Astrocyte (in vitro differentiated cells and primary cell): ENCODE measurements at regions not wholly inside any gene's neighbourhood (a gene's known extent, or its start where the extent isn't known, plus 50 kb on each side); places are given as distances from the start of the nearest gene placed in this dataset.

Source experiments
- DNase-seq: peaks from one replicate; pipeline ENCODE4 v3.0.0-alpha.2; 2010; ENCODE audit warnings: low read depth
- FAIRE-seq: peaks from 2 replicates; lab custom pipeline; 2011; peaks lifted over from hg19 to GRCh38; lab: Jason Lieb, UNC
- H2AFZ ChIP-seq: 2 replicates; pipeline ENCODE4 v1.6.0; 2012; ENCODE audit warnings: low read depth, low read length, inconsistent platforms
- H3K27ac ChIP-seq: 2 replicates; pipeline ENCODE4 v1.5.1; 2011; ENCODE audit warnings: low read depth, low read length, inconsistent platforms
- H3K27me3 ChIP-seq: 2 replicates; pipeline ENCODE4 v1.6.0; 2011; ENCODE audit warnings: low read length, inconsistent platforms; ENCODE audit not compliant: insufficient read depth
- H3K36me3 ChIP-seq: 2 replicates; pipeline ENCODE4 v1.5.1; 2011; ENCODE audit warnings: low read length, inconsistent platforms; ENCODE audit not compliant: insufficient read depth
- H3K4me1 ChIP-seq: 2 replicates; pipeline ENCODE4 v1.5.1; 2011; ENCODE audit warnings: low read length, inconsistent platforms; ENCODE audit not compliant: insufficient read depth
- H3K4me2 ChIP-seq: 2 replicates; pipeline ENCODE4 v1.6.0; 2012; ENCODE audit warnings: low read length, inconsistent platforms
- H3K4me3 ChIP-seq: 2 replicates; pipeline ENCODE4 v1.5.1; 2011; ENCODE audit warnings: low read depth, mild to moderate bottlenecking, low read length, inconsistent platforms; ENCODE audit not compliant: insufficient read depth
- H3K79me2 ChIP-seq: 2 replicates; pipeline ENCODE4 v1.6.0; 2012; ENCODE audit warnings: mild to moderate bottlenecking, low read length, inconsistent platforms; ENCODE audit not compliant: insufficient read depth
- H3K9ac ChIP-seq: 2 replicates; pipeline ENCODE4 v1.6.0; 2012; ENCODE audit warnings: mild to moderate bottlenecking, low read length, inconsistent platforms
- H3K9me3 ChIP-seq: 2 replicates; pipeline ENCODE4 v1.5.1; 2012; ENCODE audit warnings: low read depth, mild to moderate bottlenecking, low read length, inconsistent platforms; ENCODE audit not compliant: insufficient read depth
- H4K20me1 ChIP-seq: 2 replicates; pipeline ENCODE4 v1.6.0; 2012; ENCODE audit warnings: low read length, inconsistent platforms; ENCODE audit not compliant: insufficient read depth
- H3K27ac Mint-ChIP-seq: one replicate; pipeline ENCODE4 v1.8.0; 2021; ENCODE audit warnings: mild to moderate bottlenecking, mixed read lengths; ENCODE audit not compliant: unreplicated experiment
- H3K27me3 Mint-ChIP-seq: one replicate; pipeline ENCODE4 v1.8.0; 2021; ENCODE audit warnings: low read depth, mixed read lengths; ENCODE audit not compliant: unreplicated experiment
- H3K36me3 Mint-ChIP-seq: one replicate; pipeline ENCODE4 v1.8.0; 2021; ENCODE audit warnings: low read depth, mixed read lengths; ENCODE audit not compliant: unreplicated experiment
- H3K4me1 Mint-ChIP-seq: one replicate; pipeline ENCODE4 v1.8.0; 2021; ENCODE audit warnings: low read depth, mixed read lengths; ENCODE audit not compliant: unreplicated experiment
- H3K4me3 Mint-ChIP-seq: one replicate; pipeline ENCODE4 v1.8.0; 2021; ENCODE audit warnings: mild to moderate bottlenecking, moderate library complexity, mixed read lengths; ENCODE audit not compliant: unreplicated experiment
- H3K9me3 Mint-ChIP-seq: one replicate; pipeline ENCODE4 v1.8.0; 2021; ENCODE audit warnings: mild to moderate bottlenecking, mixed read lengths; ENCODE audit not compliant: unreplicated experiment
- EZH2 ChIP-seq: IDR thresholded peaks from 2 replicates; pipeline ENCODE4 v1.6.1; 2012; ENCODE audit warnings: mild to moderate bottlenecking, low read length, inconsistent platforms; ENCODE audit not compliant: insufficient read depth
- TF ChIP-seq, protein P1 (sequence below): IDR thresholded peaks from 2 replicates; pipeline ENCODE4 v1.5.1; 2011; ENCODE audit warnings: low read depth, mild to moderate bottlenecking, inconsistent platforms, low read length, moderate library complexity; ENCODE audit not compliant: insufficient read depth

DNA sequence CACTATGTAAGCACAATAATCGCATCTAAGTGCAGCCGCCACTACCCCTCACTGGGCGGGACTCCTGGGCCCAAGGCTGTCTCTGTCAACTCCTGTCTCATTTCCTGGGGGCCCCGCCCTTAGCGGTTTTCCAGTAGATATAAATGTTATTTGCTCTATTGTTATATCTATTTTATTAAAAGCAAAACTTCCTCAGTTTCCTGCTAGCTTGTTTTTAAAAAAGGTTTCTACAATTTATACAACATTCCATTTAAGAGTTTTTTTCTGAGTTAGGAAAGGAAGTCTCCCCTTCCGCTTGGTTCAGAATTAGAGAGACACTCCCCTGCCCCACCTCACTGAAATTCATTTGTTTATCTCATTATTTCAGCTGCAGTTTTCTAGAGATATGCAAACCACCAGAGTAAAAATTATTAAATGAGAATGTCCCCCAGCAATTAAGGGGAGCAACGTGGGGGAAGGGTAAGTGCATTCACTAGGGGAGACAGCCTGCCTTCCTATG is 82.7 kb downstream of the RAMP3 start:
- DNase-seq: no peak
- peaks cover 8% of the 10 kb centered on the region for H3K9me3 Mint-ChIP-seq
- Histone ChIP-seq H3K27ac (no peak overlapping the region), H3K4me1 (peaks cover 11% of the 10 kb centered on the region), H3K79me2 (no peaks in the 10 kb centered on the region), H3K27me3 (peaks cover 4% of the 10 kb centered on the region), H2AFZ (no peak overlapping the region), H3K9ac (no peak overlapping the region), H4K20me1 (no peaks in the 10 kb centered on the region), H3K36me3 (no peaks in the 10 kb centered on the region), H3K4me2 (no peak overlapping the region), H3K4me3 (no peak overlapping the region), H3K9me3 (no peaks in the 10 kb centered on the region)
- no peak overlapping the region for H3K27ac Mint-ChIP-seq
- H3K36me3 Mint-ChIP-seq: no peaks in the 10 kb centered on the region
- peaks cover 15% of the 10 kb centered on the region for H3K27me3 Mint-ChIP-seq
- H3K4me1 Mint-ChIP-seq: peaks cover 11% of the 10 kb centered on the region
- no peak for TF ChIP-seq EZH2
- TF ChIP-seq, protein P1, sequence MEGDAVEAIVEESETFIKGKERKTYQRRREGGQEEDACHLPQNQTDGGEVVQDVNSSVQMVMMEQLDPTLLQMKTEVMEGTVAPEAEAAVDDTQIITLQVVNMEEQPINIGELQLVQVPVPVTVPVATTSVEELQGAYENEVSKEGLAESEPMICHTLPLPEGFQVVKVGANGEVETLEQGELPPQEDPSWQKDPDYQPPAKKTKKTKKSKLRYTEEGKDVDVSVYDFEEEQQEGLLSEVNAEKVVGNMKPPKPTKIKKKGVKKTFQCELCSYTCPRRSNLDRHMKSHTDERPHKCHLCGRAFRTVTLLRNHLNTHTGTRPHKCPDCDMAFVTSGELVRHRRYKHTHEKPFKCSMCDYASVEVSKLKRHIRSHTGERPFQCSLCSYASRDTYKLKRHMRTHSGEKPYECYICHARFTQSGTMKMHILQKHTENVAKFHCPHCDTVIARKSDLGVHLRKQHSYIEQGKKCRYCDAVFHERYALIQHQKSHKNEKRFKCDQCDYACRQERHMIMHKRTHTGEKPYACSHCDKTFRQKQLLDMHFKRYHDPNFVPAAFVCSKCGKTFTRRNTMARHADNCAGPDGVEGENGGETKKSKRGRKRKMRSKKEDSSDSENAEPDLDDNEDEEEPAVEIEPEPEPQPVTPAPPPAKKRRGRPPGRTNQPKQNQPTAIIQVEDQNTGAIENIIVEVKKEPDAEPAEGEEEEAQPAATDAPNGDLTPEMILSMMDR: no peak
- no peak for FAIRE-seq
- H3K4me3 Mint-ChIP-seq: no peak overlapping the region

DNA sequence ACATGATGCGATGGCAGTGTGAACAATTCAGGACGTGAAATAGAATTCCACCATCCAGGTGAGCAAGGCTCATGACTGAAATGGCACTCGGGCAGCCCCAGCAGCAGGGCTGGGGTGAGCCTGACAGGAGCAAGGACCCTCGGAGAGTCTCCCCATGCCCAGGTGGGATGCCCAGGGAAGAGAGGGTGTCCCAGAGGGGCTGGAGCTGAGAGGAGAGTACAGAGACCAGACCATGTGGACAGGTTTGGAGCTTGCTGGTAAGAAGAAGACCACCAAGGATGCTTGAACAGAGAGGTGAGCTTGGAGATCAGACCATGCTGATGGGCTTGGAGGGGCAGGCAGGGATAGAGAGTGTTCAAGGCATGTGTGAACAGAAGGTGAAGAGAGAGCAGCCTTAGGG is 83.3 kb downstream of the RAMP3 start:
- Histone ChIP-seq H3K9ac (no peak overlapping the region), H3K27me3 (peaks cover 4% of the 10 kb centered on the region), H3K79me2 (no peaks in the 10 kb centered on the region), H3K36me3 (no peaks in the 10 kb centered on the region), H3K4me2 (no peak overlapping the region), H3K9me3 (no peaks in the 10 kb centered on the region), H4K20me1 (no peaks in the 10 kb centered on the region), H2AFZ (no peak overlapping the region), H3K4me3 (no peak overlapping the region), H3K27ac (no peak overlapping the region), H3K4me1 (peaks cover 11% of the 10 kb centered on the region)
- peaks cover 15% of the 10 kb centered on the region for H3K27me3 Mint-ChIP-seq
- FAIRE-seq (no peak), DNase-seq (no peak)
- TF ChIP-seq, protein P1: no peak
- TF ChIP-seq EZH2: no peak
- H3K4me1 Mint-ChIP-seq: peaks cover 11% of the 10 kb centered on the region
- no peak overlapping the region for H3K27ac Mint-ChIP-seq
- H3K36me3 Mint-ChIP-seq: no peaks in the 10 kb centered on the region
- H3K9me3 Mint-ChIP-seq: peaks cover 8% of the 10 kb centered on the region
- no peak overlapping the region for H3K4me3 Mint-ChIP-seq

DNA sequence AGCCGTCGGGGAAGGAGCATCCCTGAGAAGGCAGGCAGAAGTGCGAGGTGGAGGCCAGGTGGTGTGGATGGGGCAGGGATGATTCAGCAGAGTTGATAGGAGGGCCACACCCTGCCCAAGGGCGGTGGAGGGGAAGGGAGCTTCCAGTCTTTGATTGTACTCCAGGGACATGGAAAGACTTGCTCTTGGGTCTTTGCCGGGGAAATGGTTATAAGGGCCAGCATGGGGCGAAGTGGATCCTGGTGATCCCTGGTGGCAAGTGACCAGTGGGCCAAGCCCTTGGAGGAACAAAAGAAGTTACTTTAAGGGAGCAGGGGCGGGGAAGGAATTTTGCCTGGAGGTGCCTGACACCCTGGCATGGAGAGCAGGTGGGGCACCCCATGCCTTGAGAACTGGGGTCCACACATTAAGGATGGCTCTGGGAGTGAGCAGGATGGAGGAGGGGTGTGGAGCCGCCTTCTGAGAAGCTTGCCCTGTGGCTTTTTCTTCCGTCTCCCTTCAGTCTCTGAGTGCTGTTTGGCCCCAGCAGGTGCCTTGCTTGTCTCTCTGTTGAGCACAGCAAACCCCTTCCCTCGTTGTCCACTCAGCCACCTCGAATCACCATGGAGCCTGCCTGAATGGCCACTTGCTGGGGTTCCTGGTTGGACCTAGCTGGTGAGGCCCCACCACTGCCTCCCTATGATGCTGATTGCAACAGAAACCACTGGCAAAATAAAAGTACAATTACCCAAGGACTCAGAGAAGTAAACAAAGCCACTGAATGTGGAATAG is 83.9 kb downstream of the RAMP3 start:
- Histone ChIP-seq H3K27me3 (peaks cover 4% of the 10 kb centered on the region), H3K79me2 (no peaks in the 10 kb centered on the region), H4K20me1 (no peaks in the 10 kb centered on the region), H3K36me3 (no peaks in the 10 kb centered on the region), H3K9me3 (no peaks in the 10 kb centered on the region), H3K9ac (no peak overlapping the region), H2AFZ (no peak overlapping the region), H3K27ac (no peak overlapping the region), H3K4me2 (no peak overlapping the region), H3K4me3 (no peak overlapping the region), H3K4me1 (peaks cover 11% of the 10 kb centered on the region)
- FAIRE-seq (no peak), DNase-seq (no peak)
- Mint-ChIP-seq H3K27ac (no peak overlapping the region), H3K4me1 (peaks cover 11% of the 10 kb centered on the region), H3K4me3 (no peak overlapping the region), H3K36me3 (no peaks in the 10 kb centered on the region), H3K27me3 (peaks cover 15% of the 10 kb centered on the region), H3K9me3 (peaks cover 8% of the 10 kb centered on the region)
- TF ChIP-seq, protein P1: no peak
- no peak for TF ChIP-seq EZH2
